Fibroblast of villous mesenchyme (primary cell): ENCODE measurements at regions not wholly inside any gene's neighbourhood (a gene's known extent, or its start where the extent isn't known, plus 50 kb on each side); places are given as distances from the start of the nearest gene placed in this dataset.

Experiments
- DNase-seq: peaks from one replicate; pipeline ENCODE4 v3.0.0-alpha.2; 2010; ENCODE audit warnings: low read depth
- H3K4me3 ChIP-seq: 2 replicates; pipeline ENCODE4 v1.5.1; 2011; ENCODE audit warnings: low read depth, mild to moderate bottlenecking, low read length
- CTCF ChIP-seq: IDR thresholded peaks from 2 replicates; pipeline ENCODE4 v1.5.1; 2012; ENCODE audit warnings: low read depth, mild to moderate bottlenecking, low read length; ENCODE audit not compliant: insufficient read depth

- TF ChIP-seq CTCF: no peak
- no peak for DNase-seq
- no peak overlapping the region for H3K4me3 ChIP-seq
These were observed 176.6 kb upstream of the NRXN1 start for GRCh38 chr2:51208521-51208920.

- no peak for DNase-seq
- TF ChIP-seq CTCF: no peak
- H3K4me3 ChIP-seq: no peak overlapping the region
These were observed 169.4 kb upstream of the NRXN1 start for GRCh38 chr2:51201295-51201694.

GRCh38 chr2:51194656-51195055 is 162.7 kb upstream of the NRXN1 start:
- DNase-seq: no peak
- no peak overlapping the region for H3K4me3 ChIP-seq
- no peak for TF ChIP-seq CTCF

GRCh38 chr2:51170273-51170672 is 138.3 kb upstream of the NRXN1 start:
- TF ChIP-seq CTCF: no peak
- H3K4me3 ChIP-seq: no peak overlapping the region
- no peak for DNase-seq

GRCh38 chr2:51165534-51166260 is 133.8 kb upstream of the NRXN1 start:
- no peak for TF ChIP-seq CTCF
- H3K4me3 ChIP-seq: no peak overlapping the region
- DNase-seq: no peak

- no peak for DNase-seq
- TF ChIP-seq CTCF: no peak
- H3K4me3 ChIP-seq: no peak overlapping the region
These were observed 126.3 kb upstream of the NRXN1 start for GRCh38 chr2:51158251-51158650.

- TF ChIP-seq CTCF: no peak
- no peak overlapping the region for H3K4me3 ChIP-seq
- no peak for DNase-seq
These were observed 121.3 kb upstream of the NRXN1 start for GRCh38 chr2:51153236-51153635.
